H1 (cell line): ENCODE measurements at regions not wholly inside any gene's neighbourhood (a gene's known extent, or its start where the extent isn't known, plus 50 kb on each side); places are given as distances from the start of the nearest gene placed in this dataset.
A peak's percentile ranks its signal among the peaks of the same experiment; 100 is the strongest.

Source experiments
- CTCF ChIA-PET: fragments of 300-600 bp; sonication (Branson Sonifier 250); formaldehyde crosslinking; loops from one replicate; lab custom pipeline; 2021; ENCODE audit not compliant: partially characterized antibody; lab: Charles Lee
- POLR2A ChIA-PET: fragments of 300-600 bp; sonication (Branson Sonifier 250); formaldehyde crosslinking; loops from one replicate; lab custom pipeline; 2021; ENCODE audit warnings: inconsistent platforms; ENCODE audit not compliant: partially characterized antibody; lab: Charles Lee
- DNase-seq, 2 experiments: peaks; one replicate each; pipeline versions ENCODE4 v3.0.0 to v3.0.0-alpha.2; 2010 to 2022; ENCODE audit warnings: low spot score in 2 of 2, low read depth in 1 of 2, mixed read lengths in 1 of 2
- FAIRE-seq: peaks from 2 replicates; lab custom pipeline; 2011; peaks lifted over from hg19 to GRCh38; lab: Jason Lieb, UNC
- H2AFZ ChIP-seq: 2 replicates; pipeline ENCODE4 v1.8.1; 2012; ENCODE audit warnings: low read length, inconsistent platforms
- H2AK5ac ChIP-seq: 2 replicates; pipeline ENCODE4 v1.6.1; 2013; ENCODE audit warnings: low read depth, low read length
- H2BK120ac ChIP-seq: replicated peaks from 2 replicates; pipeline ENCODE3; 2013; ENCODE audit warnings: low read depth, low read length, inconsistent platforms
- H2BK12ac ChIP-seq: 2 replicates; pipeline ENCODE4 v1.6.1; 2013; ENCODE audit warnings: low read depth, low read length
- H2BK15ac ChIP-seq: 2 replicates; pipeline ENCODE4 v1.6.1; 2013; ENCODE audit warnings: low read length
- H2BK20ac ChIP-seq: 2 replicates; pipeline ENCODE4 v1.6.1; 2013; ENCODE audit warnings: low read length
- H2BK5ac ChIP-seq: 2 replicates; pipeline ENCODE4 v1.6.1; 2013; ENCODE audit warnings: low read depth, low read length
- H3K14ac ChIP-seq: 2 replicates; pipeline ENCODE4 v1.6.1; 2013; ENCODE audit warnings: inconsistent platforms; ENCODE audit not compliant: insufficient read length
- H3K18ac ChIP-seq: 2 replicates; pipeline ENCODE4 v1.6.1; 2013; ENCODE audit warnings: low read length; ENCODE audit errors: extremely low read depth
- H3K23ac ChIP-seq: 2 replicates; pipeline ENCODE4 v1.6.1; 2013; ENCODE audit warnings: inconsistent platforms; ENCODE audit not compliant: insufficient read length
- H3K23me2 ChIP-seq: 2 replicates; pipeline ENCODE4 v1.6.1; 2013; ENCODE audit warnings: low read depth, low read length
- H3K27ac ChIP-seq: 2 replicates; pipeline ENCODE4 v1.6.1; 2011; ENCODE audit warnings: low read depth, low read length, inconsistent platforms
- H3K27me3 ChIP-seq, 4 experiments: replicated peaks in 1 of 4; 1 replicate in 1 of 4; 2 replicates in 3 of 4; pipeline versions ENCODE4 v1.6.1 to v1.8.1; 2011 to 2013; ENCODE audit warnings: low read length in 3 of 4, mild to moderate bottlenecking in 3 of 4, inconsistent platforms in 2 of 4, mixed read lengths in 2 of 4, moderate library complexity in 1 of 4; ENCODE audit not compliant: control insufficient read depth in 3 of 4, insufficient read depth in 3 of 4; ENCODE audit errors: extremely low read depth in 1 of 4
- H3K36me3 ChIP-seq, 4 experiments: 2 replicates each; pipeline versions ENCODE4 v1.6.1 to v1.8.1; 2011 to 2013; ENCODE audit warnings: mild to moderate bottlenecking in 4 of 4, low read length in 3 of 4, moderate library complexity in 2 of 4, control low read depth in 1 of 4, inconsistent platforms in 1 of 4; ENCODE audit not compliant: insufficient read depth in 4 of 4, control insufficient read depth in 2 of 4
- H3K4ac ChIP-seq: replicated peaks from 2 replicates; pipeline ENCODE3; 2013; ENCODE audit warnings: low read length, low read depth, mixed read lengths, inconsistent platforms; ENCODE audit not compliant: insufficient read length
- H3K4me1 ChIP-seq, 4 experiments: replicated peaks in 1 of 4; 1 replicate in 1 of 4; 2 replicates in 3 of 4; pipeline versions ENCODE4 v1.6.1 to v1.8.1; 2011 to 2013; ENCODE audit warnings: low read length in 3 of 4, inconsistent platforms in 2 of 4, mixed read lengths in 1 of 4; ENCODE audit not compliant: insufficient read depth in 4 of 4, control insufficient read depth in 3 of 4
- H3K4me2 ChIP-seq, 2 experiments: 2 replicates each; pipeline versions ENCODE4 v1.6.1 to v1.8.1; 2011 to 2013; ENCODE audit warnings: low read depth in 2 of 2, low read length in 2 of 2, control low read depth in 1 of 2, inconsistent platforms in 1 of 2, mild to moderate bottlenecking in 1 of 2; ENCODE audit not compliant: insufficient read depth in 1 of 2
- H3K4me3 ChIP-seq, 4 experiments: fragments of 200-600, 300-600 bp in 1 of 4; sonication (generic), shearing (Covaris generic), sonication (Bioruptor Twin) in 1 of 4; 2 replicates each; pipeline versions ENCODE4 v1.5.1 to v1.8.1; 2011 to 2016; ENCODE audit warnings: low read length in 4 of 4, low read depth in 3 of 4, control low read depth in 2 of 4, inconsistent platforms in 2 of 4, mild to moderate bottlenecking in 2 of 4, mixed read lengths in 1 of 4, moderate library complexity in 1 of 4; ENCODE audit not compliant: insufficient read depth in 2 of 4; ENCODE audit errors: extremely low read depth in 1 of 4
- H3K56ac ChIP-seq: replicated peaks from 2 replicates; pipeline ENCODE3; 2013; ENCODE audit warnings: low read depth, mild to moderate bottlenecking, mixed read lengths, low read length, inconsistent platforms; ENCODE audit not compliant: insufficient read length
- H3K79me1 ChIP-seq: 2 replicates; pipeline ENCODE4 v1.6.1; 2013; ENCODE audit warnings: low read depth, low read length, control low read depth
- H3K79me2 ChIP-seq, 2 experiments: 2 replicates each; pipeline versions ENCODE4 v1.6.1 to v1.8.1; 2012 to 2013; ENCODE audit warnings: low read length in 2 of 2, mild to moderate bottlenecking in 2 of 2, inconsistent platforms in 1 of 2; ENCODE audit not compliant: insufficient read depth in 2 of 2, control insufficient read depth in 1 of 2
- H3K9ac ChIP-seq, 4 experiments: replicated peaks in 1 of 4; 1 replicate in 1 of 4; 2 replicates in 3 of 4; pipeline versions ENCODE4 v1.6.1 to v1.8.1; 2011 to 2013; ENCODE audit warnings: low read depth in 3 of 4, low read length in 3 of 4, control low read depth in 2 of 4, mild to moderate bottlenecking in 2 of 4, moderate library complexity in 2 of 4, inconsistent platforms in 1 of 4; ENCODE audit errors: extremely low read depth in 1 of 4
- H3K9me3 ChIP-seq, 2 experiments: 2 replicates each; pipeline versions ENCODE4 v1.6.1 to v1.8.1; 2012 to 2013; ENCODE audit warnings: mild to moderate bottlenecking in 2 of 2, moderate library complexity in 2 of 2, control low read depth in 1 of 2, inconsistent platforms in 1 of 2, low read depth in 1 of 2, low read length in 1 of 2, mixed read lengths in 1 of 2; ENCODE audit not compliant: insufficient read depth in 2 of 2
- H4K20me1 ChIP-seq, 2 experiments: replicated peaks in 1 of 2; 2 replicates each; pipeline versions ENCODE3 to v1.8.1; 2011 to 2013; ENCODE audit warnings: inconsistent platforms in 2 of 2, low read length in 2 of 2, mild to moderate bottlenecking in 1 of 2; ENCODE audit not compliant: insufficient read depth in 2 of 2, control insufficient read depth in 1 of 2
- H4K5ac ChIP-seq: 2 replicates; pipeline ENCODE4 v1.6.1; 2013; ENCODE audit warnings: low read length, low read depth, mixed read lengths, inconsistent platforms; ENCODE audit not compliant: insufficient read length
- H4K8ac ChIP-seq: 2 replicates; pipeline ENCODE4 v1.8.0; 2013; ENCODE audit warnings: mild to moderate bottlenecking, moderate library complexity, low read length, inconsistent platforms; ENCODE audit not compliant: insufficient read depth; ENCODE audit errors: extremely low read depth
- H4K91ac ChIP-seq: replicated peaks from 2 replicates; pipeline ENCODE3; 2013; ENCODE audit warnings: low read length, mixed read lengths, inconsistent platforms; ENCODE audit not compliant: insufficient read length
- POLR2A ChIP-seq, 2 experiments: IDR thresholded peaks; 1 replicate in 1 of 2; 2 replicates in 1 of 2; pipeline ENCODE4 v1.6.1; 2011; ENCODE audit warnings: low read depth in 2 of 2, low read length in 2 of 2, mild to moderate bottlenecking in 2 of 2; ENCODE audit errors: control extremely low read depth in 1 of 2
- WGBS, 2 experiments: shearing (Covaris generic) in 1 of 2; methylation state at CpG; one replicate each; pipeline versions ENCODE4 v1.1.6 to v1.1.7; 2013 to 2015; ENCODE audit warnings: low lambda C conversion rate in 2 of 2, mixed read lengths in 2 of 2, inconsistent platforms in 1 of 2, low coverage in 1 of 2, missing lambda C conversion rate in 1 of 2; ENCODE audit not compliant: insufficient replicate concordance in 2 of 2, insufficient coverage in 1 of 2, insufficient read length in 1 of 2; ENCODE audit errors: extremely low coverage in 1 of 2, missing lambda C conversion rate in 1 of 2; 5-methylcytosine and 5-hydroxymethylcytosine counted together

DNA sequence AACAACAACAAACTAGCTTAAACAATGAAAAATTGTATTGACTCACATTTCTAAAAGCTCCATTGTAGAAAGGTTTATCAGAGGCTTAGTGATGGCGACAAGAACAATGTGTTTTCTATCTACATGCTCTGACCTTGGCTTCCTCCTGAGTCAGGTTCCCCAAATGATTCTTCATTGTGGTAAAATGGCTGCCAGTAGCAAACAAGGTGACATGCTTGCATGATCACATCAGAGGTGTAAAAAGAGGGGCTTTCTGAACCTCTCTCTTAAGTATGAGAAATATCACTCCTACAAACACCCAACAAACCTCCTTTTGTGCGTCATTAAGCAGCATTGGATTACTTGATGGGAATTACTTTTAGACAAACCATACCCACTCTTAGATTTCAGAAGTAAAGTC is 252.4 kb upstream of the SYT1 start:
- Histone ChIP-seq H2BK120ac (no peak overlapping the region), H4K8ac (no peak overlapping the region), H3K36me3 (no peaks in the 10 kb centered on the region), H2BK15ac (no peak overlapping the region), H2BK20ac (no peak overlapping the region), H3K9me3 (peaks cover 0 to 4% of the 10 kb centered on the region in 2 experiments; a peak in 1 of 4 replicates), H3K4ac (no peak overlapping the region), H2BK12ac (no peak overlapping the region), H2AFZ (0 out of 2 replicates have a peak overlapping the region, but pooled peaks have one; percentile 4), H3K4me2 (no peak overlapping the region), H3K18ac (no peak overlapping the region), H3K23me2 (no peaks in the 10 kb centered on the region), H3K4me1 (no peaks in the 10 kb centered on the region), H3K79me1 (no peaks in the 10 kb centered on the region), H3K27me3 (no peaks in the 10 kb centered on the region), H3K23ac (no peak overlapping the region), H2AK5ac (no peak overlapping the region), H3K9ac (no peak overlapping the region), H3K56ac (no peak overlapping the region), H2BK5ac (no peak overlapping the region), H3K79me2 (no peaks in the 10 kb centered on the region), H3K14ac (no peak overlapping the region), H3K4me3 (no peak overlapping the region), H4K20me1 (no peaks in the 10 kb centered on the region), H3K27ac (no peak overlapping the region), H4K91ac (no peak overlapping the region), H4K5ac (no peak overlapping the region)
- DNase-seq (no peak), FAIRE-seq (no peak)
- WGBS, 2 experiments, result 92% methylated on average over 2 of the region's 2 CpGs; no CpG with 5 or more reads in 1 of the 2 experiments
- POLR2A ChIA-PET, result no interaction called here
- TF ChIP-seq POLR2A (IDR thresholded peaks at IDR 0.05; ENCODE audit: control extremely low read depth in 1 of 2, low read depth in 2 of 2, low read length in 2 of 2), result no peak
- CTCF ChIA-PET, result interaction anchor here (0.8 kb wide), 1 partner anchor 13 kb away, joined by 3 read pairs; no protein-coding TSS in a partner anchor
